ENCODE measurements at regions not wholly inside any gene's neighbourhood (a gene's known extent, or its start where the extent isn't known, plus 50 kb on each side); places are given as distances from the start of the nearest gene placed in this dataset.

DNA sequence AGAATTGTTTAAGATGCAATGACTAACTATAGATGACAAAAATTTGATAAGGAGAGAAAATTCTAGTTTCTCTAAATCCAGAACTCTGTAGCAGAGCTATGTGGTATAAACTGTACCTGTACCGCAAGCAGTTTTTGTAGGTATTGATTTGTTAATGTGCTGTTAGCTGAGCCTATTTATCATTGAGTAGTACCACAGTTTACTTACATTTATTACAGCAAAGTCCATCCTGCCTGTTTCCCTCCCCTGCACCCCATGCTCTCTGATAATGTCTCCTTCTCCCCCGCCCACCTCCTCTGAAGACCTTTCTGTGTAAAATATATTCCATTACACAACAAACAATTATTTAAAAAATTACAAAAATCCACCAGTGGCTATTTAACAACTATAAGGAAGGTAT, 170.6 kb downstream of the RNF152 start:
- TF ChIP-seq, protein P1, sequence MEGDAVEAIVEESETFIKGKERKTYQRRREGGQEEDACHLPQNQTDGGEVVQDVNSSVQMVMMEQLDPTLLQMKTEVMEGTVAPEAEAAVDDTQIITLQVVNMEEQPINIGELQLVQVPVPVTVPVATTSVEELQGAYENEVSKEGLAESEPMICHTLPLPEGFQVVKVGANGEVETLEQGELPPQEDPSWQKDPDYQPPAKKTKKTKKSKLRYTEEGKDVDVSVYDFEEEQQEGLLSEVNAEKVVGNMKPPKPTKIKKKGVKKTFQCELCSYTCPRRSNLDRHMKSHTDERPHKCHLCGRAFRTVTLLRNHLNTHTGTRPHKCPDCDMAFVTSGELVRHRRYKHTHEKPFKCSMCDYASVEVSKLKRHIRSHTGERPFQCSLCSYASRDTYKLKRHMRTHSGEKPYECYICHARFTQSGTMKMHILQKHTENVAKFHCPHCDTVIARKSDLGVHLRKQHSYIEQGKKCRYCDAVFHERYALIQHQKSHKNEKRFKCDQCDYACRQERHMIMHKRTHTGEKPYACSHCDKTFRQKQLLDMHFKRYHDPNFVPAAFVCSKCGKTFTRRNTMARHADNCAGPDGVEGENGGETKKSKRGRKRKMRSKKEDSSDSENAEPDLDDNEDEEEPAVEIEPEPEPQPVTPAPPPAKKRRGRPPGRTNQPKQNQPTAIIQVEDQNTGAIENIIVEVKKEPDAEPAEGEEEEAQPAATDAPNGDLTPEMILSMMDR (IDR thresholded peaks at IDR 0.05): no peak
- no peak for TF ChIP-seq POLR2A (IDR thresholded peaks at IDR 0.05)
